NCI-H2029 treated with DMSO at 0.1 percent for 48 hours (cell line): ENCODE measurements at regions not wholly inside any gene's neighbourhood (a gene's known extent, or its start where the extent isn't known, plus 50 kb on each side); places are given as distances from the start of the nearest gene placed in this dataset.
"Not testable (repeated sequence)": the region's sequence is repeated elsewhere in the genome, so short reads cannot be mapped to it uniquely, and the experiment has no call there.

Source experiments
- DNase-seq: peaks from one replicate; lab custom pipeline; 2025; lab: John Stamatoyannopoulos, UW

DNA sequence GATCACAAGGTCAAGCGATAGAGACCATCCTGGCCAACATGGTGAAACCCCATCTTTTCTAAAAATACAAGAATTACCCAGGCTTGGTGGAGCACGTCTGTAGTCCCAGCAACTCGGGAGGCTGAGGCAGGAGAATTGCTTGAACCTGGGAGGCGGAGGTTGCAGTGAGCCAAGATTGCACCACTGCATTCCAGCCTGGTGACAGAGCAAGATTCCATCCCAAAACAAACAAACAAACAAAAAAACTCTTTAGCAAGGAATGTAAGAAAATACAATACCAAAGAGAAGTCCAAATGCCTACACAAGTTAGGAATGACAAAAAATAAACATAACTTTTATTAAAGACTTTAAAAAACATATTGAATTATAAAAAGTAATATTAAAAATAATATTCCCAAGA is 462.3 kb downstream of the C12orf50 start:
- not testable (repeated sequence) for DNase-seq

DNA sequence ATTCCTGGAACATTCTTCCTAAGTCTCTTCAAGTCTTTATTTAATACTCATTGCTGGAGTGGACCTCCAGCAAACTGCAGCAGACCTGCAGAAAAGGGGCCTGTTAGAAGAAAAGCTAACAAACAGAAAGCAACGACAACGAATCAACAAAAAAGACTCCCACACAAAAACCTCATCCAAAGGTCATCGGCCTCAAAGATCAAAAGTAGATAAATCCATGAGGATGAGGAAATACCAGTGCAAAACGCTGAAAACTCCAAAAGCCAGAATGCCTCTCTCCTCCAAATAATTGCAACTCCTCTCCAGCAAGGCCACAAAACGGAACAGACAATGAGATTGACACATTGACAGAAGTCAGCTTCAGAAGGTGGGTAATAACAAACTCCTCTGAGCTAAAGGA is 472.2 kb downstream of the C12orf50 start:
- no peak for DNase-seq

DNA sequence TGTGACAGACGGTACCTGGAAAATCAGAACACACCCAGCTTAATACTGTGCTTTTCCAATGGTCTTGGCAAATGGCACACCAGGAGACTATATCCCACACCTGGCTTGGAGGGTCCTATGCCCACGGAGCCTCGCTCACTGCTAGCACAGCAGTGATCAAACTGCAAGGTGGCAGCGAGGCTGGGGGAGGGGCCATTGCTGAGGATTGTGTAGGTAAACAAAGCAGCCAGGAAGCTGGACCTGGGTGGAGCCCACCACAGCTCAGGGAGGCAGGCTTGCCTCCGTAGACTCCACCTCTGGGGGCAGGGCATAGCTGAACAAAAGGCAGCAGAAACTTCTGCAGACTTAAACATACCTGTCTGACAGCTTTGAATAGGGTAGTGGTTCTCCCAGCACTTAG is 498.0 kb downstream of the C12orf50 start:
- DNase-seq: not testable (repeated sequence)

DNA sequence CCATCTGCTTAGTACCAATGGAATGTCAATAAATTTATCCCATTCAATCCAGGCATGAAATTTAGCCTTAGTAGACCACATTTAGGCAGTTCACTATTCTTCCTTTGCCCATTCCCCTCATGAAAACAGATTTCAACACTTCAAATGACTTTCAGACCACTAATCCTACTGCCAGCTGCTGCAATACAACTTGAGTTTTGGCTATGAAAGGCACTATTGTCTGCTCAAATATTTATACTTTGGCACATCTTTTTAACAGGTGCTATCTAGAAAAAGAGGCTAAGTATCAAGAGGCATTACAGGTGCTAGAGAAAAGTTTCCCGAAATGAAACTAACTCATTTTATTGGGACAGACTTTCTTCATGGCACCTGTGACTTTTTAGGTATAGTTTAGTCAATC is 499.8 kb downstream of the C12orf50 start:
- DNase-seq: no peak

DNA sequence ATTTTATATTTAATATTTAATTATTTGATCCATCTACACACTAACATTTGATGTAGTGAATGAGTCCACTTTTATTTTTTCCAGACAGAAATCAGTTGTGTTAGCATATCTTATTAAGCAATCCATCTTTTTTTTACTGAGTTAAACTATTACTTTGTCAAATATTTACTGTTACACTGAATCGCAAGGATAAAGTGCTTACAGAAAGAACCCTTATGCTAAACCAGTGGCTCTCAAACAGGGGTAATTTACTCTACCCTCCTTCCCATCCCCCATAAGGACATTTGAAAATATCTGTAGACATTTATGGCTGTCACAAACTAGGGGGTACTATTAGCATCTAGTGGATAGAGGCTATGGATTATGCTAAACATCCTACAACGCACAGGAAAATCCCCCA is 508.2 kb downstream of the C12orf50 start:
- DNase-seq: no peak

DNA sequence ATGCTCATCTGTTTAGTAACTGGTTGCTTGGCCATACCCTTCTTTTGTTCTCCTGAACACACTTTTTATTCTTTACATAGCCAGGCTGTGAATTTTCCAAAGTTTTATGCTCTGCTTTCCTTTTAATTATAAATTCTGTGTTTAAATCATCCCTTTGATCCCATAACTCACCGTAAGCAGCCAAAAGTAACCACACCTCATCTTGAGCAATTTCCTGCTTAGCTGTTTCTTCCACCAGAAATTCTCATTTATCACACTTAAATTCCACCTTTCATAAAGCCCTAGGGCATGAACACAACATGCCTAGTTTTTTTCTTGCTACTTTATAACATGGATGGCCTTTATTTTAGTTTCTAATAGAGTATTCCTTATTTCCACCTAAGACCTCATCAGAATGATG is 510.7 kb downstream of the C12orf50 start:
- DNase-seq: no peak

DNA sequence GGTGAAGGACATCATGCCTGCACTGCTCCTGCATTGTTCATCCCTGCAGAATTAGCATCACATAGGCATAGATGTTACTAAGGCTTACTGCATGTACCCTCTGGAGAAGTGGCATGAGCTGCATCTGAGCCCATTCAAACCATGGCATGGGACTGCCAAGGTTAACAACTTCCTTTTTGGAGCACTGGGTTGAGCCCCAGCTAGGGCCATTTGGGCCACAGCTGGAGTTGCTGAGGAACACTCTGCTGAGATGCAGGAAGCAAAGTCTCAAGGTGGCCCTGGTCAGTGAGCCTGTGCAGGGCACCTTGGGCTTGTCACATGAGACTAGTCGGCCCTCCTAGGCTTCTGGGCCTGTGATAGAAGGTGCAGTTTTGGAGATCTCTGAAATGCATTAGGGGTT is 511.2 kb downstream of the C12orf50 start:
- no peak for DNase-seq

DNA sequence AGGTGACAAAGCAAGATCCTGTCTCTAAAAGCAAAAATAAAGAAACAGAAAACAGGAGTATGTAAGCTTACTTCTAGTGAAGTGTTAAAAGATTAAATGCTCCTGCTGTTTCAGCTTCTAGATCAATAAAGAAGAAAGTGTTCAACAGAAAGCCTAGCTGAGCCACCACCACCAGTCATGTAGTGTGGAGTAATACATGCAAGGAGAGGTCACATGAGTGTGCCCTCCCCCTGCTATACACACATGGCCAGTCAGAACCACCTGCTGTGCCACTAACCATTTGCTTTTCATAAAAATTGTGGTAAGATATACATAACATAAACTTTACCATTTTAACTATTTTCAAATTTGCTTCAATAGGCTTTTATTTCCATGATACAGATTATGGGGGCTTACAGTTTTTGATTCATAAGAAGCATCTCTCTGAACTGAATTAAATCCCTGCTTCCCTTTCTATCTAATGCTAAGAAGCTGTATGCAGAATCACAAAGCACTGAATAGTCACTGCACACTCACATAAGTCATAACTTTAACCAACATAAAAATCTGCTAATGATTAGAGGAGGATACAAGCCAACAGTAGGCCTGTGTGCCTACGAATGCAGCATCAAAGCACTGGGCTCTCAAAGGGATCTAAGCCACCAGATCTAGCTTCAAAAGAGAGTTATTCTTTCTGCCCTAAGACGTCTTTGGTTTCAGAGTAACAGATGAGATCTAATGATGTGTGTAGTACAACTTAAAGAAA is 515.5 kb downstream of the C12orf50 start:
- DNase-seq: no peak

DNA sequence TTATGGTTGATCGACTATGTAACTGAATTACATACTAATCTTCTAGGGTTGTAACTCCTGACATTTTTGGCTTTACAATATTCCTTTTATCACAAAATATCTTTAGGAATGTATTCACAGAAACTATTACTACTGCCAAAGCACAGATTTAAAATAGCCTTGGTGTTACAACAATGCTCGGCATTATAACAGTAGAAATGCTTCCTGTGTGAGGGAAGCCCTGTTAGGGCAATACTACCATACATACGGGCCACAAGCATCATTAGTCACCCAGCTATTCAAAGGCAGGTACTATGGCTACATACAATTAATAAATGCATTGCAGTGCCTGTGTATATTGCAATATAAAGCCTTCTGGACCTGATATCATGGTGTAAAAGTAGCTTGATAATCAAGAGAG is 517.8 kb downstream of the C12orf50 start:
- DNase-seq: no peak

DNA sequence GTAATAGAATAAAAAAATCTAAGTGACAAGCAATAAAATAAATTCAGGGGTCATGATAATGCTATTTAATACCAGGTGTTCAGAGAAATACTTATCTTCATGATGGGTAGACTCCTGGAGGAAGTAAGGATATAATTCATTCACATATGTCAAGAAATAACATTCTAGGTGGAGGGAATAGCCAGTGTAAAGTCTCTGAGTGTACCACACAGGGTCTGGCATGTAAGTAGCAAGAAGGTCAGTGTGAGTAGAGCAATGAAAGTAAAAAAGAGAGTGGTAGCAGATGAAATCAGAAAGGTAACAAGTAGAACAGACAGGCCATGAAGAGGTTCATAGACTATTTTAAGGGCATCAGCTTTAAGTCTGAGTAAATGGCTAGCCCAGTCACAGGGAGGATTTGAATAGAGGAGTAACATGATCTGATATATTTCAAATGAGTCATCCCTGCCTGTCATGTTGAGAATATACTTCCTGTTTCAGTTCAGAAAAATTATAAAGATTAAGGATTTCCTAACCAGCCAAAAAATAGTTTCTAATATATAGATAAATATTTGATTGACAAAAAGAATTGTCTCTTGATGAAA is 519.9 kb downstream of the C12orf50 start:
- peak; percentile 62 for DNase-seq

DNA sequence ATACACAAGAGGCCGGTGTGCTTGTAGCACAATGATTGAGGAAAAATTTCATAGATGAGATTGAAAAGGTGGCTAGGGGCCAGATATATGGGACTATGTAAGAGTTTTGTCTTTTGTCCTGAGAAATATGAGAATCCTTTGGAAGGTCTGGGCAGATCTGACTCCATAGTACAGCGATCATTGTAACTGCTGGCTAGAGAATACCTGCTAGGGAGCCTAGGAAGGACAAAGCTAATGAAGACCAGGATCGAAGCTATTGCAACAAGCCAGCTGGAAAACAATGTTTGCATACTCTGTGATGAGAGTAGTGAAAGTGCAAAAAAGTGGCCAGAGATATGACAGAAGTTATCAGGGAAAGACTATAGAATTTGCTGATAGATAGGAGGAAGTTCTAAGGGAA is 537.6 kb downstream of the C12orf50 start:
- DNase-seq: no peak

DNA sequence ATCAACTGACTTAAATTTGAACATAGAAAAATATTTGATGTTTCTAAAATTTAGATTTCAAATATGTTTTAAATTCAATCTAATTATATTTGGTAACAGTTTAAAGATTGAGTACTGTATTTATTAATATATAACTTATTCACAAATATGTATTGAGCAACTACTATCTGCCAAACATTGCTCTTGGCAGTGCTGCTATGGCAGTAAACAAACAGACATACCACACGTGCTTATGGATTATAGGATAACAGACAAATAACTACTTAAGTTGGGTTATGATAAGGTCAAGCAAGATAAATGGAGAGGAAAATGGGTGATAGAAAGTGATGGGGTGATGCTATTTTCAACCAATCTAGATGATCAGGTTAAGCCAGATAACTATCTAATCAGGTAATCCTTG is 538.1 kb downstream of the C12orf50 start:
- DNase-seq: no peak

DNA sequence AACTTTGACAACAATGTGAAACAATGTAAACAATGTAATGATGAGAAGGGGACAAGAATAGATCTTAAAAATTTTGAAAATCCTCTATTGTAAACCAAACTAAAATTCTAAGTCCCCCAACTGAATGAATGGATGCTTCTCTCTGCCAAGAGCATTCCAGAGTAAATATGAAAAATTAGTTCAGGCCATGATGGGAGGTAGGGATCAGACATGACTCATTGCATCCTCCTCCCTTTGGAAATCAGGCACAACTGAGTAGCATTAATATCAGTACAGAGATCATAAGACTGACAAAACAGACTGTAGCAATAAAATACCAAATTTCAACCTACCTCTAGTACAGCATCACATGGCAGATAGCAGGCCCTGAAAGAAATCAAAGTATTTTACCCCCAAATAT is 559.9 kb downstream of the C12orf50 start:
- DNase-seq: no peak

DNA sequence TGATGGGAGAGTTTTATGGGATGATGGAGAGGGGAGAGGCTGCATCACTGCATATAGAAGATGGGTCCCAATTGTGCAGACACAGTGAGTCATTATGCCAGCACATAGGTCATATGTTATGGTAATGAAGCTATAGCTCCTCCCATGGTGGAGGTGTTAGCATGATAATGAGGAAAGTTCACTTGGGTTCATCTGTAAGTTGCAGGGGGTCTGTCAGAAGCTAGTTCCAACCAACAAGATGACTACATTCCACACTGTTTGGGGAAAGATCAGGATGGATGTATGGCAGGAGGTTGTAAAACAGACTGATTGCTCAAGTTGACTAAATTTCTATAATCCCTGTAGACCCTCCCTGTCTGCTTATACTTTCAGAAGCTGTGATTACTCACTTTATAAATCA is 561.3 kb downstream of the C12orf50 start:
- DNase-seq: no peak

DNA sequence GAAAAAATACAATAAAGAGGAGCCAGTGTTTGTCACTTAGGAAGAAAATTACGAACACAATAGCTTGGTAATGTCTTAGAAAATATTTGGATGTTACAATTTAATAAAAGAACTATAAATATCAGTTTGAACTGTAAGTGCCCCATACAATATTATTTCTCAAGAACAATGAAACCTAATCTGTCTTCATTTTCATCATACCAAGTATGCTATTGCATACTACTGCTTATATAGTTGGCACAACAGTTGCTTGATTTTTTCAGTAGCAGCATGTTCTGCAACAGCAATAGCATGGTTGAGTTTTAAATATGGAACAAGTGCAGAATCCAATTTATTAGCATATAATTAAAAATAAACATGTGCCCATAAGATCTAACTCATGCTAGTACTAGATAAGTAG is 564.6 kb downstream of the C12orf50 start:
- DNase-seq: no peak

DNA sequence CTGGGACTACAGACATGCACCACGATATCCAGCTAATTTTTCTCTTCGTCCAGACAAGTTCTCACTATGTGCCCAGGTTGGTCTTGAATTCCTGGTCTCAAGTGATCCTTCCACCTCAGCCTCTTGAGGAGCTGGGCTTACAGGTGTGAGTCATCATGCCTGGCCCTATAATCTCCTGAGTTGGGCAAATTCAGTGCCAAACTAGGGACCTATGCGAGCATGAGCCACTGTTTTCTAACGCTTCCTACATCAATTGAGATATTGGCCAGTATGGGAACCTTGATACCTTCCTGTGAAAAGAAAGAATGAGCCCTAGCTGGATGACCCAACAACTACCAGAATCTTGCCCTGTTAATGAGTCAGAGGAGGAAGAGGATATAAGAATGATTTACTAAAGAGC is 585.2 kb downstream of the C12orf50 start:
- no peak for DNase-seq

DNA sequence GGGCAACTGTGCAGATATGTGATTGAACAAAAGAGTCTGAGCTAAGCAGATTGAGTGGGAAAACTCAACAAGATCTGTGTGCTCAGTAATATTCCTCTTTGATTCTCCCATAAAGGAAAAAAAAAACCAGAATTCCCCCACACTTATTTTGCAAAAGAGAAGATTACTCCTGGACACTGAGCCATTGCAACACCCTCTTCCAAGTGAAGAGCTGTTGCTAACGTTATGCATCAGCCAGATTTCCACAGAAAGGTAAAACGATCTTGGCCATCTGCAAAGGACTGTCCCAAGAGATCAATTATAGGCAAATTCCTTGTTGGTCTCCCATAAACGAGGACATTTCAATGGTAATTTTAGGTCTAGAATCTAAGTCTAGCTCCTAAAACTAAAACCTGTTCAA is 587.7 kb downstream of the C12orf50 start:
- DNase-seq: no peak

DNA sequence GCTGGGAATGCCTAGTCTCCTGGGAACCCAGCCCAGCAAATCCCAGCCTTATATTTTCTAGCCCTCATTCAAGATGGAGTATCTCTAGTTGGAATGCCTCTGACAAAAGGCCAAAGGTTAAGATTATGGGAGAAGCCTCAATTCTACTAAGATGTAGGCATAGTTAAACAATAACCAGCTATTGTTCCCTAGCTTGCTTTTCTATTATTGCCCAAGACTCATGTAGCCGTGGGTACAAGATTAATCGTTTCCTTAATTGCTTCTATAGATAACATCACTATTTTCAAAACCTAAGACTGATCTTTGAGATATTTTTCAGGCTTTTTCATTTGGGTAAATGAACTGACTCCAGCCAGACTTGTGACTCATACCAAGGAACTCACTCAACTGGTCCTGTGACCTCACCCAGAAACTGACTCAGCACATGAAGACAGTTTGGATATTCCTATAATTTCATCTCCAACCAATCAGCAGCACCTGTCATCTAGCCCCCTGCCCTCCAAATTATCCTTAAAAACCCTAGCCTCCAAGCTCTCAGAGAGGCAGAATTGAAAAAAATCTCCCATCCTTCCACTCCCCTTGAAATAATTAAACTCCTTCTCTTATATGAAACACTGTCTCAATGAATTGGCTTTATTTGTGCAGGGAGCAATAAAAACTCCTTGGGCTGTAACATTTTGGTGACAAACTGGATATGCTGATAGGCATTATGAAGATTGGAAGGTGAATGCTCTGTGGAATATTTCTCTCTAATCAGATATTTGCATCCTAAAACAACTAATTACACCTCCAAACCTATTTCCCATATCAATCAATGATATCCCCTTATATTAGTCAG is 589.0 kb downstream of the C12orf50 start:
- no peak for DNase-seq

DNA sequence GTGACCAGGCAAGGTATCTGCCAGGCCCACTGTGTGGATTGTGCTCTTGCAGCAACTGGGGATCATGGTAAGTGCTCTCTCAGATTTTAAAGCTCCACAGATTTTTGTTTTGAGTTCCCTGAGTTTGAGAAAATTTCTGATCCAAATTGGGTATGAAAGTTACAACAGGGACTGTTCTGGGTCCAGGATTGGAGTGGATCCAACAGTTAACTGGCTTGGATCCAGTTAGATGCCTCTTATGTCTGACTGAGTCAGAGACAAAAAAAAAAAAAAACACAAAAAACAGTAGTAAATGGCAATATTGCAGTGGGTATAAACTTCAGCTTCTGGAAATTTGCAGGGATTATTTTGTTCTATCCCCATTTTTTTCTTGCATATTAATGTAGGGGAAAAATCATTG is 598.8 kb downstream of the C12orf50 start:
- DNase-seq: no peak

DNA sequence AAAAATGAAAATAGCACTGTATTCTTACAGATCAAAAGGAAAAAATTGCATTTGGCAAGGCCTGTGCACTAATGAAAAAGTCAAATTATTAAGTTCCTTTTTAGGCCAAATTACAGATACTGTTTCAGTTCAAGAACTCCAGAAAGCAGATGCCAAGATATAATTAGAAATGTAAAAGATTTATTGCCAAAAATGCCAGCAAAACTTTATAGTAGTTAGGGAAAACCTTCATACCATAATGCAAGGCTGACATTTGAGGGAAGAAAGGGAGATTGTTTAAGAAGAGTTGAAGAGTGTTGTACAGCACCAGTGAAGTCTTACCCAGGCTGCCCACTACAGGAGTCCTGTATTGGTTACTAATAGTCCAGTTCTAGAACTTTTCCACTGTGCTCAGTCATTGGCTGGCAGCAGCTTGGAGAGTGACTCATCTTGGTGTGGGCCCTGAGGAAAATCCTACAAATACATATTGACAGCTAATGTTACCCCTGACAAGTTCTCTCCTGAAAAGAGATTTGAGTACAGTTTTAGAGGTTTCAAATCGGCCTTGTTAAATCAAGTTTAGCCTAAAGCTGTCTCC is 600.4 kb downstream of the C12orf50 start:
- DNase-seq: no peak

DNA sequence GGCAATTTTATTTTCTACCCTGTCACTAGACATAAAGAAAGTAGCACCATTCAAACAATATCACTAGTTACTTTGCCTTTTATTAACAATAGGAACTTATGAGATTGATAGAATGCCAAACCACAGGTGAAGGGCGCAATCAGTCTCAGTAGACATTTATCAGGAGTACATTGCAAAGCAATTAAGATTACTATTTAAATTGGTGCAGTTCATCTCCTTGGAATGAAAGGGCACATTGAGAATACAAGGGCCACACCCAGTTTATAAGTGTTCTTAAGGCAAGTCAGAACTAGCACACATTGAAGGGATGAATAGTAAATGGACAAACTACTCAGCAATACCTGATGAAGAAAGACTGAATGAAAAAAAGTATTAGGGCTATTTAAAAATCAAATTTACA is 601.4 kb downstream of the C12orf50 start:
- no peak for DNase-seq

DNA sequence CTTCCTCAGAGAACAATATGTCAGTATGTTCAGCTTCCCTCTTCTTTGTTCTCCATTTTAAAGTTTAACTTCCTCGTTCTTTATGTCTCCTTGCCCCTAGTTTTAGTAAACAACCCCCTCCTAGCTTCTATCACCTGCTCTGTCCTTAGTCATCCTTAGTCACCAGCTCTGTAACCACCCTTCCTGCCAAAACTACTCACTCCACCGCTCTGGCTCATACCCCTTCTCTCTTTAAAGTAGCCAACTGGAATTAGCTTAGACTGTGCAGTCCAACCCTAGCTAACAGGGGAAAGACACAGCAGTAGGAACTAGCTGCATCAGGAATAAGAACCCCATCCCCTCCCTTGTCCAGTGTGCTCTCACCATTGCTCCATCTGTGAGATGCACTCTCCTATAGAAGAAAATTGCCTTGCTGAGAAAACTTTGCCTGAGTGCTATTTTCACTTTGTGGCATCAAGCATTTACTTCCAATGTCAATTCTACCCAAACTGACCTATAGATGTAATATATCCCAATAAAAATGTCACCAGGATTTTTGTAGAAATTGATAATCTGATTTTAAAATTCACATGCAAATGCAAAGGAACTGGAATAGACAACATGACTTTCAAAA is 603.2 kb downstream of the C12orf50 start:
- DNase-seq: no peak
